K562 (cell line): ENCODE measurements at regions not wholly inside any gene's neighbourhood (a gene's known extent, or its start where the extent isn't known, plus 50 kb on each side); places are given as distances from the start of the nearest gene placed in this dataset.

ENCODE experiments used
- ATAC-seq: fragments of 200-7000 bp; cut with Tn5 transposase; 3 replicates; pipeline ENCODE4 v1.9.1; 2020; ENCODE audit warnings: moderate library complexity
- BruUV-seq: library from RNA; stranded (reverse); fragments of 400-500 nt; replicated peaks from 2 replicates; lab custom pipeline; 2021; lab: Mats Ljungman, UMichigan
- CTCF ChIA-PET: fragments of 300-600 bp; formaldehyde crosslinking; extraction: SDS; loops from one replicate; lab custom pipeline; 2021; ENCODE audit warnings: low intra/inter-chr PET ratio; lab: Yijun Ruan, JAX
- POLR2A ChIA-PET: fragments of 300-600, 350-650 bp; sonication (Branson Sonifier 250); formaldehyde crosslinking; extraction: SDS; loops from one replicate; lab custom pipeline; 2021; ENCODE audit warnings: antibody characterized with exemption, inconsistent platforms; lab: Yijun Ruan, JAX
- DNase-seq, 4 experiments: peaks; one replicate each; pipeline versions ENCODE4 v3.0.0 to v3.0.0-alpha.2; 2011 to 2018; ENCODE audit warnings: low spot score in 3 of 4, mixed read lengths in 3 of 4; ENCODE audit errors: extremely low read depth in 1 of 4
- FAIRE-seq: peaks from 2 replicates; lab custom pipeline; 2011; peaks lifted over from hg19 to GRCh38; lab: Jason Lieb, UNC
- H2AFZ ChIP-seq: 2 replicates; pipeline ENCODE4 v1.6.0; 2011; ENCODE audit warnings: low read depth, low read length, control low read depth, inconsistent platforms
- H3K27ac ChIP-seq: fragments of 200-600 bp; 3 replicates; pipeline ENCODE4 v1.8.0; 2011; ENCODE audit warnings: low read depth, mild to moderate bottlenecking, control low read depth, inconsistent platforms, low read length, moderate library complexity, mixed read lengths; ENCODE audit errors: extremely low read depth
- H3K27me3 ChIP-seq, 2 experiments: fragments of 300-600 bp in 1 of 2; 2 replicates in 1 of 2; 3 replicates in 1 of 2; pipeline versions ENCODE4 v1.6.0 to v1.8.0; 2011; ENCODE audit warnings: inconsistent platforms in 2 of 2, low read length in 2 of 2, mild to moderate bottlenecking in 1 of 2, mixed read lengths in 1 of 2, moderate library complexity in 1 of 2; ENCODE audit not compliant: control insufficient read depth in 2 of 2, insufficient read depth in 2 of 2
- H3K36me3 ChIP-seq: fragments of 300-600 bp; 3 replicates; pipeline ENCODE4 v1.8.0; 2011; ENCODE audit warnings: mild to moderate bottlenecking, low read length, inconsistent platforms; ENCODE audit not compliant: control insufficient read depth, insufficient read depth
- H3K4me1 ChIP-seq, 2 experiments: fragments of 200-600 bp in 1 of 2; replicated peaks in 1 of 2; 2 replicates in 1 of 2; 3 replicates in 1 of 2; pipeline versions ENCODE4 v1.5.1 to v1.8.0; 2011; ENCODE audit warnings: inconsistent platforms in 2 of 2, low read length in 2 of 2, mild to moderate bottlenecking in 1 of 2, mixed read lengths in 1 of 2, moderate library complexity in 1 of 2; ENCODE audit not compliant: control insufficient read depth in 2 of 2, insufficient read depth in 2 of 2
- H3K4me2 ChIP-seq: 2 replicates; pipeline ENCODE4 v1.6.1; 2011; ENCODE audit warnings: low read length, control low read depth, inconsistent platforms, mixed read lengths; ENCODE audit not compliant: insufficient read depth
- H3K4me3 ChIP-seq: fragments of 200-600 bp; sonication (generic), shearing (Covaris generic); 2 replicates; pipeline ENCODE4 v1.5.1; 2016; ENCODE audit warnings: control low read depth, inconsistent platforms
- H3K79me2 ChIP-seq: fragments of 200-600 bp; 3 replicates; pipeline ENCODE4 v1.8.0; 2011; ENCODE audit warnings: low read length, inconsistent platforms; ENCODE audit not compliant: control insufficient read depth, insufficient read depth
- H3K9ac ChIP-seq, 2 experiments: 2 replicates each; pipeline versions ENCODE4 v1.6.0 to v1.6.1; 2011; ENCODE audit warnings: low read depth in 2 of 2, low read length in 2 of 2, control low read depth in 1 of 2, inconsistent platforms in 1 of 2, mild to moderate bottlenecking in 1 of 2, mixed read lengths in 1 of 2; ENCODE audit not compliant: insufficient read depth in 1 of 2
- H3K9me1 ChIP-seq: one replicate; pipeline ENCODE4 v1.6.0; 2011; ENCODE audit warnings: inconsistent platforms, mild to moderate bottlenecking, low read length, moderate library complexity; ENCODE audit not compliant: control insufficient read depth, insufficient read depth
- H3K9me3 ChIP-seq: replicated peaks from 2 replicates; pipeline ENCODE4 v1.5.1; 2011; ENCODE audit warnings: low read depth, low read length, inconsistent platforms; ENCODE audit not compliant: control insufficient read depth, insufficient read depth
- H4K20me1 ChIP-seq: replicated peaks from 2 replicates; pipeline ENCODE4 v1.6.1; 2011; ENCODE audit warnings: low read length, inconsistent platforms, mixed read lengths; ENCODE audit not compliant: control insufficient read depth, insufficient read depth
- HDAC3 ChIP-seq: fragments of 450-650 bp; IDR thresholded peaks from 2 replicates; pipeline ENCODE4 v1.6.1; 2018; ENCODE audit warnings: borderline replicate concordance, mild to moderate bottlenecking, moderate library complexity; ENCODE audit not compliant: partially characterized antibody
- KDM2B ChIP-seq: fragments of 250-450 bp; sonication (Bioruptor Pico); IDR thresholded peaks from 2 replicates; pipeline ENCODE4 v1.8.0; 2021; ENCODE audit warnings: mild to moderate bottlenecking, moderate library complexity
- MCM3 ChIP-seq: fragments of 450-650 bp; IDR thresholded peaks from 2 replicates; pipeline ENCODE4 v1.6.1; 2016
- TCFL5 ChIP-seq: fragments of 250-450 bp; sonication (Bioruptor Pico); conservative IDR thresholded peaks from 2 replicates; pipeline ENCODE4 v1.6.1; 2021; ENCODE audit warnings: mild to moderate bottlenecking, moderate library complexity, matching md5 sums
- TOE1 ChIP-seq, 2 experiments: fragments of 450-650 bp in 1 of 2; sonication (generic) in 1 of 2; formaldehyde crosslinking in 1 of 2; IDR thresholded peaks; 2 replicates each; pipeline versions ENCODE4 v1.7.1 to v1.8.0; 2016 to 2022; ENCODE audit warnings: borderline replicate concordance in 2 of 2, mild to moderate bottlenecking in 2 of 2, antibody characterized with exemption in 1 of 2, inconsistent platforms in 1 of 2, low read depth in 1 of 2, missing genetic modification reagents in 1 of 2, moderate library complexity in 1 of 2
- ZNF354B ChIP-seq: fragments of 250-450 bp; sonication (Bioruptor Pico); IDR thresholded peaks from 2 replicates; pipeline ENCODE4 v1.4.0; 2020
- ZSCAN29 ChIP-seq: fragments of 450-650 bp; IDR thresholded peaks from 2 replicates; pipeline ENCODE4 v1.6.1; 2017
- WGBS: fragments of 100-300 bp; shearing (Covaris generic); methylation state at CpG from one replicate; pipeline ENCODE4 v1.1.6; 2016; ENCODE audit warnings: low coverage, mixed read lengths; ENCODE audit not compliant: insufficient coverage; ENCODE audit errors: missing lambda C conversion rate; 5-methylcytosine and 5-hydroxymethylcytosine counted together
- in situ Hi-C: fragments of 300-500 bp; cut with MboI; formaldehyde crosslinking; loops from 4 replicates; pipeline ENCODE4 v1.15.0; 2018; ENCODE audit warnings: inconsistent platforms, mixed read lengths
- intact Hi-C: fragments of 100-400 bp; cut with micrococcal nuclease; formaldehyde crosslinking; loops from 2 replicates; pipeline ENCODE4 v1.14.2; 2022

- FAIRE-seq: no peak
- intact Hi-C loops: no loop called here
- no TSS peak for BruUV-seq
Observed at GRCh38 chr2:145254291-145254690, 734.4 kb upstream of the ZEB2 start.

DNA sequence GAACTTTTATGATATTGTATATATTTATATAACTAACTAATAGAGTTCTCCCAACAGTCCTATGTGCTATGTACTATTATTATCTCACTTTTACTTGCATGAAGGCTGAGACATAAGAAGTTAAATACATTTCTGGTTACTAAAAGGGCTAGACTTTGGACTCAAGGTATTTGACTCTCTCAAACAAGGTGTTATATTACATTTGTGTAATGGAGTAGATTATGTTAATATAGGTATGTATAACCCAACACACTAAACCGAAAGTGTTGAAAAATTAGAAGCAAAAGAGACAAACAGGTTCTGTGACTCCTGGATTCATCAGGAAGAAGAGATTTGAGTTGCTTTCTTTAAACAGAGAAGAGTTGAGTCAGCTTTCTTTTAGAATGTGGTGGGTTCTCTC is 733.6 kb upstream of the ZEB2 start:
- no TSS peak for BruUV-seq
- in situ Hi-C loops: no loop called here
- POLR2A ChIA-PET: no interaction called here

More at GRCh38 chr2:145254291-145254690, 734.4 kb upstream of the ZEB2 start:
- H3K79me2 ChIP-seq: no peaks in the 10 kb centered on the region
- H3K27ac ChIP-seq: no peak overlapping the region
- H3K4me3 ChIP-seq: no peak overlapping the region
- WGBS: 23% methylated on average over 2 of the region's 2 CpGs
- H4K20me1 ChIP-seq: no peaks in the 10 kb centered on the region
- ATAC-seq: no peak
- peak overlapping the region; percentile 79 for H2AFZ ChIP-seq
- no peaks in the 10 kb centered on the region for H3K9me3 ChIP-seq
- in situ Hi-C loops: no loop called here
- DNase-seq: no peak
- ChIA-PET POLR2A (no interaction called here), CTCF (no interaction called here)
- TF ChIP-seq MCM3 (no peak), ZNF354B (CRISPR knock-in tag) (no peak)
- H3K36me3 ChIP-seq: no peaks in the 10 kb centered on the region
- no peaks in the 10 kb centered on the region for H3K4me1 ChIP-seq
- H3K9me1 ChIP-seq: no peaks in the 10 kb centered on the region
- no peaks in the 10 kb centered on the region for H3K27me3 ChIP-seq
- H3K9ac ChIP-seq: no peak overlapping the region
- no peak overlapping the region for H3K4me2 ChIP-seq

More for the DNA sequence above, 733.6 kb upstream of the ZEB2 start:
- no peak overlapping the region for H3K9ac ChIP-seq
- FAIRE-seq (no peak), DNase-seq (no peak), ATAC-seq (no peak)
- H3K4me1 ChIP-seq: no peaks in the 10 kb centered on the region
- no peaks in the 10 kb centered on the region for H3K27me3 ChIP-seq
- WGBS: 8% methylated on average over 1 of the region's 1 CpG
- H3K27ac ChIP-seq: no peak overlapping the region
- no peaks in the 10 kb centered on the region for H3K9me1 ChIP-seq
- intact Hi-C loops: no loop called here
- TF ChIP-seq TCFL5: no peak
- no peak for TF ChIP-seq TOE1 (IDR thresholded peaks at IDR 0.05; ENCODE audit: borderline replicate concordance)
- TF ChIP-seq TOE1 (CRISPR knock-in tag; IDR thresholded peaks at IDR 0.05; ENCODE audit: borderline replicate concordance, low read depth): no peak
- TF ChIP-seq KDM2B (CRISPR knock-in tag): no peak
- no peak for TF ChIP-seq ZSCAN29
- TF ChIP-seq HDAC3: no peak
- no peaks in the 10 kb centered on the region for H3K9me3 ChIP-seq
- no peak overlapping the region for H3K4me3 ChIP-seq
- peak overlapping the region; percentile 79 for H2AFZ ChIP-seq
- H4K20me1 ChIP-seq: no peaks in the 10 kb centered on the region
- H3K79me2 ChIP-seq: no peaks in the 10 kb centered on the region
- CTCF ChIA-PET: no interaction called here
- no peak overlapping the region for H3K4me2 ChIP-seq
- no peaks in the 10 kb centered on the region for H3K36me3 ChIP-seq
